NCI-H69 (cell line): ENCODE measurements at regions not wholly inside any gene's neighbourhood (a gene's known extent, or its start where the extent isn't known, plus 50 kb on each side); places are given as distances from the start of the nearest gene placed in this dataset.

Experiments
- DNase-seq: peaks from one replicate; lab custom pipeline; 2025; lab: John Stamatoyannopoulos, UW

GRCh38 chr21:38699048-38699447, 106.7 kb upstream of the ETS2 start:
- DNase-seq: no peak

- no peak for DNase-seq
Observed at GRCh38 chr21:38702196-38702595, 103.5 kb upstream of the ETS2 start.

GRCh38 chr21:38709876-38710275, 95.9 kb upstream of the ETS2 start:
- no peak for DNase-seq

- DNase-seq: peak; percentile 50
Observed at GRCh38 chr21:38712071-38712470, 93.7 kb upstream of the ETS2 start.

- no peak for DNase-seq
Observed at GRCh38 chr21:38712664-38713063, 93.1 kb upstream of the ETS2 start.

GRCh38 chr21:38714039-38714817, 91.5 kb upstream of the ETS2 start:
- DNase-seq: no peak

GRCh38 chr21:38714999-38715398, 90.7 kb upstream of the ETS2 start:
- DNase-seq: no peak

GRCh38 chr21:38716088-38716487, 89.6 kb upstream of the ETS2 start:
- no peak for DNase-seq

- no peak for DNase-seq
Observed at GRCh38 chr21:38716942-38717341, 88.8 kb upstream of the ETS2 start.

GRCh38 chr21:38718481-38718880, 87.2 kb upstream of the ETS2 start:
- DNase-seq: no peak

- no peak for DNase-seq
Observed at GRCh38 chr21:38720074-38720473, 85.7 kb upstream of the ETS2 start.

- DNase-seq: no peak
Observed at GRCh38 chr21:38721055-38721454, 84.7 kb upstream of the ETS2 start.

- no peak for DNase-seq
Observed at GRCh38 chr21:38721958-38722357, 83.8 kb upstream of the ETS2 start.

GRCh38 chr21:38725196-38726157, 80.3 kb upstream of the ETS2 start:
- no peak for DNase-seq

- no peak for DNase-seq
Observed at GRCh38 chr21:38726482-38726881, 79.2 kb upstream of the ETS2 start.

- no peak for DNase-seq
Observed at GRCh38 chr21:38729291-38729690, 76.4 kb upstream of the ETS2 start.

- no peak for DNase-seq
Observed at GRCh38 chr21:38729754-38730379, 75.9 kb upstream of the ETS2 start.

- peak; percentile 67 for DNase-seq
Observed at GRCh38 chr21:38733972-38734546, 71.7 kb upstream of the ETS2 start.

- DNase-seq: no peak
Observed at GRCh38 chr21:38734646-38735365, 70.9 kb upstream of the ETS2 start.

- no peak for DNase-seq
Observed at GRCh38 chr21:38735626-38736206, 70.0 kb upstream of the ETS2 start.

- DNase-seq: no peak
Observed at GRCh38 chr21:38740090-38740489, 65.6 kb upstream of the ETS2 start.
